K562 (cell line): ENCODE measurements at regions not wholly inside any gene's neighbourhood (a gene's known extent, or its start where the extent isn't known, plus 50 kb on each side); places are given as distances from the start of the nearest gene placed in this dataset.

Experiments used
- CBX5 ChIP-seq: IDR thresholded peaks from 2 replicates; pipeline ENCODE4 v1.6.1; 2014; ENCODE audit warnings: low read depth, borderline replicate concordance
- DPF2 ChIP-seq: fragments of 450-650 bp; IDR thresholded peaks from 2 replicates; pipeline ENCODE4 v1.6.1; 2016
- GATA2 ChIP-seq: sonication (generic); formaldehyde crosslinking; IDR thresholded peaks from 2 replicates; pipeline ENCODE4 v1.4.0; 2020; ENCODE audit warnings: mild to moderate bottlenecking, missing genetic modification reagents
- JUND ChIP-seq, 2 experiments: IDR thresholded peaks; 2 replicates in 1 of 2; 3 replicates in 1 of 2; pipeline ENCODE4 v1.6.1; 2011; ENCODE audit warnings: borderline replicate concordance in 2 of 2, low read depth in 2 of 2, low read length in 2 of 2, improper control_type of control experiment in 1 of 2, missing biosample characterization in 1 of 2, missing genetic modification characterization in 1 of 2, missing genetic modification reagents in 1 of 2
- SAP30 ChIP-seq: fragments of 200-600 bp; sonication (generic); IDR thresholded peaks from 2 replicates; pipeline ENCODE4 v1.6.1; 2012; ENCODE audit warnings: borderline replicate concordance, low read depth, mild to moderate bottlenecking, moderate library complexity, low read length, control low read depth, inconsistent platforms; ENCODE audit not compliant: insufficient read depth, poor library complexity, severe bottlenecking
- STAG1 ChIP-seq: sonication (generic); formaldehyde crosslinking; IDR thresholded peaks from 2 replicates; pipeline ENCODE4 v1.5.0; 2020; ENCODE audit warnings: missing genetic modification reagents, borderline replicate concordance
- TRIM24 ChIP-seq, 2 experiments: fragments of 450-650 bp; IDR thresholded peaks; 2 replicates each; pipeline ENCODE4 v1.6.1; 2016
- TF ChIP-seq, protein P1 (sequence below): sonication (generic); formaldehyde crosslinking; IDR thresholded peaks from 2 replicates; pipeline ENCODE4 v1.8.1; 2022; ENCODE audit warnings: missing genetic modification reagents
- TF ChIP-seq, protein P2 (sequence below): fragments of 200-800 bp; sonication (Bioruptor generic); IDR thresholded peaks from 2 replicates; pipeline ENCODE4 v1.6.1; 2017; ENCODE audit warnings: missing genetic modification characterization, missing compliant biosample characterization
- TF ChIP-seq, protein P3 (sequence below), 3 experiments: IDR thresholded peaks in 2 of 3; conservative IDR thresholded peaks in 1 of 3; 2 replicates each; pipeline ENCODE4 v1.5.1; 2011 to 2012; ENCODE audit warnings: low read length in 3 of 3, mild to moderate bottlenecking in 3 of 3, control low read depth in 2 of 3, improper control_type of control experiment in 1 of 3, inconsistent platforms in 1 of 3, low read depth in 1 of 3, mixed read lengths in 1 of 3, moderate library complexity in 1 of 3; ENCODE audit not compliant: insufficient read depth in 2 of 3
- TF ChIP-seq, protein P4 (sequence below), 2 experiments: fragments of 200-800 bp in 1 of 2; sonication (Bioruptor generic) in 1 of 2; sonication (generic) in 1 of 2; formaldehyde crosslinking in 1 of 2; IDR thresholded peaks in 1 of 2; conservative IDR thresholded peaks in 1 of 2; 2 replicates each; pipeline versions ENCODE4 v1.5.0 to v1.6.1; 2016 to 2020; ENCODE audit warnings: missing compliant biosample characterization in 1 of 2, missing genetic modification characterization in 1 of 2, missing genetic modification reagents in 1 of 2

DNA sequence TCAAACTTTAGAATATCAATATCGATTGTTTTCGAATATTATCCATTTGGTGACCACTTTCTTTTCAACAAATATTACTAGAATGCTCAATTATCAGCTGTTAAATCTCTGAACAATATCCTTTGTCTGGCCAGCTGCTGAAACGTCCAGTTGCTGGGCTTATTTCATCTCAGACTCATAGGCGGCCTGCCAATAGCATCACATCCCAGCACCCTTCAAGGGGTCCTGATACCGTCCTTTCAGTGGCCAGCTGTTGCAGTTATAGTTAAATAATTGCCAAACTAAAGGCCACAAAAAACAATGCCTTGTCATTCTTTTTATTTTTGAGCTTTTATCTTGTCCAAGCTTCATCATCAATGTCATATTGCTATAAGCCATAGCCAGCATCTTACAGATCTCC is 1006.8 kb upstream of the MANEA start:
- TF ChIP-seq SAP30 (no peak), GATA2 (CRISPR knock-in tag) (no peak), JUND (IDR thresholded peaks at IDR 0.05; ENCODE audit: borderline replicate concordance, low read depth, low read length) (no peak), JUND (tag; IDR thresholded peaks at IDR 0.05; ENCODE audit: borderline replicate concordance, low read depth, low read length) (no peak), STAG1 (no peak), TRIM24 (IDR thresholded peaks at IDR 0.05) (no peak), CBX5 (no peak), DPF2 (no peak)
- TF ChIP-seq, protein P1, sequence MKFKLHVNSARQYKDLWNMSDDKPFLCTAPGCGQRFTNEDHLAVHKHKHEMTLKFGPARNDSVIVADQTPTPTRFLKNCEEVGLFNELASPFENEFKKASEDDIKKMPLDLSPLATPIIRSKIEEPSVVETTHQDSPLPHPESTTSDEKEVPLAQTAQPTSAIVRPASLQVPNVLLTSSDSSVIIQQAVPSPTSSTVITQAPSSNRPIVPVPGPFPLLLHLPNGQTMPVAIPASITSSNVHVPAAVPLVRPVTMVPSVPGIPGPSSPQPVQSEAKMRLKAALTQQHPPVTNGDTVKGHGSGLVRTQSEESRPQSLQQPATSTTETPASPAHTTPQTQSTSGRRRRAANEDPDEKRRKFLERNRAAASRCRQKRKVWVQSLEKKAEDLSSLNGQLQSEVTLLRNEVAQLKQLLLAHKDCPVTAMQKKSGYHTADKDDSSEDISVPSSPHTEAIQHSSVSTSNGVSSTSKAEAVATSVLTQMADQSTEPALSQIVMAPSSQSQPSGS: no peak
- TF ChIP-seq, protein P2, sequence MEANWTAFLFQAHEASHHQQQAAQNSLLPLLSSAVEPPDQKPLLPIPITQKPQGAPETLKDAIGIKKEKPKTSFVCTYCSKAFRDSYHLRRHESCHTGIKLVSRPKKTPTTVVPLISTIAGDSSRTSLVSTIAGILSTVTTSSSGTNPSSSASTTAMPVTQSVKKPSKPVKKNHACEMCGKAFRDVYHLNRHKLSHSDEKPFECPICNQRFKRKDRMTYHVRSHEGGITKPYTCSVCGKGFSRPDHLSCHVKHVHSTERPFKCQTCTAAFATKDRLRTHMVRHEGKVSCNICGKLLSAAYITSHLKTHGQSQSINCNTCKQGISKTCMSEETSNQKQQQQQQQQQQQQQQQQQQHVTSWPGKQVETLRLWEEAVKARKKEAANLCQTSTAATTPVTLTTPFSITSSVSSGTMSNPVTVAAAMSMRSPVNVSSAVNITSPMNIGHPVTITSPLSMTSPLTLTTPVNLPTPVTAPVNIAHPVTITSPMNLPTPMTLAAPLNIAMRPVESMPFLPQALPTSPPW: no peak
- TF ChIP-seq, protein P3, sequence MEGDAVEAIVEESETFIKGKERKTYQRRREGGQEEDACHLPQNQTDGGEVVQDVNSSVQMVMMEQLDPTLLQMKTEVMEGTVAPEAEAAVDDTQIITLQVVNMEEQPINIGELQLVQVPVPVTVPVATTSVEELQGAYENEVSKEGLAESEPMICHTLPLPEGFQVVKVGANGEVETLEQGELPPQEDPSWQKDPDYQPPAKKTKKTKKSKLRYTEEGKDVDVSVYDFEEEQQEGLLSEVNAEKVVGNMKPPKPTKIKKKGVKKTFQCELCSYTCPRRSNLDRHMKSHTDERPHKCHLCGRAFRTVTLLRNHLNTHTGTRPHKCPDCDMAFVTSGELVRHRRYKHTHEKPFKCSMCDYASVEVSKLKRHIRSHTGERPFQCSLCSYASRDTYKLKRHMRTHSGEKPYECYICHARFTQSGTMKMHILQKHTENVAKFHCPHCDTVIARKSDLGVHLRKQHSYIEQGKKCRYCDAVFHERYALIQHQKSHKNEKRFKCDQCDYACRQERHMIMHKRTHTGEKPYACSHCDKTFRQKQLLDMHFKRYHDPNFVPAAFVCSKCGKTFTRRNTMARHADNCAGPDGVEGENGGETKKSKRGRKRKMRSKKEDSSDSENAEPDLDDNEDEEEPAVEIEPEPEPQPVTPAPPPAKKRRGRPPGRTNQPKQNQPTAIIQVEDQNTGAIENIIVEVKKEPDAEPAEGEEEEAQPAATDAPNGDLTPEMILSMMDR (IDR thresholded peaks at IDR 0.05 in 2 of 3, conservative IDR thresholded peaks at IDR 0.05 in 1 of 3; ENCODE audit: insufficient read depth in 2 of 3, low read depth in 1 of 3, low read length in 3 of 3): no peak
- TF ChIP-seq, protein P4, sequence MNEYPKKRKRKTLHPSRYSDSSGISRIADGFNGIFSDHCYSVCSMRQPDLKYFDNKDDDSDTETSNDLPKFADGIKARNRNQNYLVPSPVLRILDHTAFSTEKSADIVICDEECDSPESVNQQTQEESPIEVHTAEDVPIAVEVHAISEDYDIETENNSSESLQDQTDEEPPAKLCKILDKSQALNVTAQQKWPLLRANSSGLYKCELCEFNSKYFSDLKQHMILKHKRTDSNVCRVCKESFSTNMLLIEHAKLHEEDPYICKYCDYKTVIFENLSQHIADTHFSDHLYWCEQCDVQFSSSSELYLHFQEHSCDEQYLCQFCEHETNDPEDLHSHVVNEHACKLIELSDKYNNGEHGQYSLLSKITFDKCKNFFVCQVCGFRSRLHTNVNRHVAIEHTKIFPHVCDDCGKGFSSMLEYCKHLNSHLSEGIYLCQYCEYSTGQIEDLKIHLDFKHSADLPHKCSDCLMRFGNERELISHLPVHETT (CRISPR knock-in tag; conservative IDR thresholded peaks at IDR 0.05 in 1 of 2, IDR thresholded peaks at IDR 0.05 in 1 of 2): no peak
